ENCODE measurements at regions not wholly inside any gene's neighbourhood (a gene's known extent, or its start where the extent isn't known, plus 50 kb on each side); places are given as distances from the start of the nearest gene placed in this dataset.

GRCh38 chr16:24414534-24414933 lies 124.8 kb upstream of the RBBP6 start:
- Mint-ChIP-seq H3K9me3 (no peaks in the 10 kb centered on the region), H3K4me3 (no peak overlapping the region), H3K27ac (no peak overlapping the region), H3K36me3 (ENCODE audit: low read depth) (no peaks in the 10 kb centered on the region), H3K4me1 (ENCODE audit: low read depth) (no peaks in the 10 kb centered on the region), H3K27me3 (ENCODE audit: low read depth) (peaks cover 7% of the 10 kb centered on the region)
- CTCF ChIA-PET, result interaction anchor here (0.8 kb wide), 1 partner anchor 687 kb away, joined by 4 read pairs; no protein-coding TSS in a partner anchor
- no peak for DNase-seq
- intact Hi-C loops (cut with micrococcal nuclease), result no loop called here

- intact Hi-C loops (cut with micrococcal nuclease), result no loop called here
- Mint-ChIP-seq H3K4me3 (no peak overlapping the region), H3K27me3 (ENCODE audit: low read depth) (peaks cover 9% of the 10 kb centered on the region), H3K9me3 (no peaks in the 10 kb centered on the region), H3K4me1 (ENCODE audit: low read depth) (no peaks in the 10 kb centered on the region), H3K36me3 (ENCODE audit: low read depth) (no peaks in the 10 kb centered on the region), H3K27ac (no peak overlapping the region)
- CTCF ChIA-PET, result no interaction called here
- DNase-seq, result no peak
These were observed 120.6 kb upstream of the RBBP6 start for GRCh38 chr16:24418733-24419132.

GRCh38 chr16:24423312-24423711 lies 116.1 kb upstream of the RBBP6 start:
- Mint-ChIP-seq H3K4me3 (no peak overlapping the region), H3K27ac (no peak overlapping the region), H3K36me3 (ENCODE audit: low read depth) (no peaks in the 10 kb centered on the region), H3K4me1 (ENCODE audit: low read depth) (no peaks in the 10 kb centered on the region), H3K27me3 (ENCODE audit: low read depth) (peaks cover 15% of the 10 kb centered on the region), H3K9me3 (no peaks in the 10 kb centered on the region)
- CTCF ChIA-PET, result no interaction called here
- intact Hi-C loops (cut with micrococcal nuclease), result no loop called here
- DNase-seq, result no peak

GRCh38 chr16:24424364-24424763 lies 115.0 kb upstream of the RBBP6 start:
- H3K27me3 Mint-ChIP-seq (ENCODE audit: low read depth), result peaks cover 14% of the 10 kb centered on the region
- CTCF ChIA-PET, result no interaction called here
- no peak overlapping the region for H3K27ac Mint-ChIP-seq
- H3K4me1 Mint-ChIP-seq (ENCODE audit: low read depth), result no peaks in the 10 kb centered on the region
- no peak for DNase-seq
- intact Hi-C loops (cut with micrococcal nuclease), result no loop called here
- no peak overlapping the region for H3K4me3 Mint-ChIP-seq
- no peaks in the 10 kb centered on the region for H3K9me3 Mint-ChIP-seq
- no peaks in the 10 kb centered on the region for H3K36me3 Mint-ChIP-seq (ENCODE audit: low read depth)

- intact Hi-C loops (cut with micrococcal nuclease), result no loop called here
- DNase-seq, result no peak
- no peaks in the 10 kb centered on the region for H3K4me1 Mint-ChIP-seq (ENCODE audit: low read depth)
- peaks cover 21% of the 10 kb centered on the region for H3K27me3 Mint-ChIP-seq (ENCODE audit: low read depth)
- no peaks in the 10 kb centered on the region for H3K36me3 Mint-ChIP-seq (ENCODE audit: low read depth)
- CTCF ChIA-PET, result no interaction called here
- no peak overlapping the region for H3K4me3 Mint-ChIP-seq
- H3K9me3 Mint-ChIP-seq, result no peaks in the 10 kb centered on the region
- H3K27ac Mint-ChIP-seq, result no peak overlapping the region
These were observed 111.5 kb upstream of the RBBP6 start for GRCh38 chr16:24427840-24428239.

GRCh38 chr16:24428756-24429155 lies 110.6 kb upstream of the RBBP6 start:
- Mint-ChIP-seq H3K27ac (no peak overlapping the region), H3K4me3 (no peak overlapping the region), H3K27me3 (ENCODE audit: low read depth) (peaks cover 24% of the 10 kb centered on the region), H3K9me3 (no peaks in the 10 kb centered on the region), H3K4me1 (ENCODE audit: low read depth) (no peaks in the 10 kb centered on the region), H3K36me3 (ENCODE audit: low read depth) (no peaks in the 10 kb centered on the region)
- intact Hi-C loops (cut with micrococcal nuclease), result no loop called here
- CTCF ChIA-PET, result interaction anchor here (1.0 kb wide), 1 partner anchor 76 kb away, joined by 3 read pairs; no protein-coding TSS in a partner anchor
- DNase-seq, result no peak

GRCh38 chr16:24430954-24431760 lies 108.2 kb upstream of the RBBP6 start:
- no peaks in the 10 kb centered on the region for H3K9me3 Mint-ChIP-seq

GRCh38 chr16:24433706-24434105 lies 105.7 kb upstream of the RBBP6 start:
- CTCF ChIA-PET, result no interaction called here
- H3K27me3 Mint-ChIP-seq (ENCODE audit: low read depth), result peaks cover 12% of the 10 kb centered on the region
- intact Hi-C loops (cut with micrococcal nuclease), result no loop called here
- H3K4me3 Mint-ChIP-seq, result no peak overlapping the region
- H3K4me1 Mint-ChIP-seq (ENCODE audit: low read depth), result no peaks in the 10 kb centered on the region
- no peak for DNase-seq
- H3K9me3 Mint-ChIP-seq, result no peaks in the 10 kb centered on the region
- H3K36me3 Mint-ChIP-seq (ENCODE audit: low read depth), result no peaks in the 10 kb centered on the region
- no peak overlapping the region for H3K27ac Mint-ChIP-seq

More at GRCh38 chr16:24430954-24431760, 108.2 kb upstream of the RBBP6 start:
- H3K27ac Mint-ChIP-seq, result no peak overlapping the region
- DNase-seq, result no peak
- intact Hi-C loops (cut with micrococcal nuclease), result no loop called here
- no peak overlapping the region for H3K4me3 Mint-ChIP-seq
- H3K36me3 Mint-ChIP-seq (ENCODE audit: low read depth), result no peaks in the 10 kb centered on the region
- CTCF ChIA-PET, result interaction anchor here (0.6 kb wide), 1 partner anchor 225 kb away, joined by 3 read pairs; no protein-coding TSS in a partner anchor
- peaks cover 21% of the 10 kb centered on the region for H3K27me3 Mint-ChIP-seq (ENCODE audit: low read depth)
- H3K4me1 Mint-ChIP-seq (ENCODE audit: low read depth), result no peaks in the 10 kb centered on the region

GRCh38 chr16:24440306-24440705 lies 99.1 kb upstream of the RBBP6 start:
- Mint-ChIP-seq H3K4me1 (ENCODE audit: low read depth) (no peaks in the 10 kb centered on the region), H3K27ac (no peak overlapping the region), H3K27me3 (ENCODE audit: low read depth) (peaks cover 5% of the 10 kb centered on the region), H3K4me3 (no peak overlapping the region), H3K9me3 (no peaks in the 10 kb centered on the region), H3K36me3 (ENCODE audit: low read depth) (no peaks in the 10 kb centered on the region)
- no peak for DNase-seq
- CTCF ChIA-PET, result interaction anchor here (0.6 kb wide), 1 partner anchor 306 kb away, joined by 3 read pairs; no protein-coding TSS in a partner anchor
- intact Hi-C loops (cut with micrococcal nuclease), result no loop called here

GRCh38 chr16:24442631-24443030 lies 96.7 kb upstream of the RBBP6 start:
- Mint-ChIP-seq H3K36me3 (ENCODE audit: low read depth) (no peaks in the 10 kb centered on the region), H3K27ac (no peak overlapping the region), H3K4me3 (no peak overlapping the region), H3K4me1 (ENCODE audit: low read depth) (no peaks in the 10 kb centered on the region), H3K9me3 (no peaks in the 10 kb centered on the region), H3K27me3 (ENCODE audit: low read depth) (peaks cover 5% of the 10 kb centered on the region)
- intact Hi-C loops (cut with micrococcal nuclease), result no loop called here
- no peak for DNase-seq
- CTCF ChIA-PET, result interaction anchor here (0.6 kb wide), 1 partner anchor 93 kb away, joined by 8 read pairs; no protein-coding TSS in a partner anchor

GRCh38 chr16:24445216-24445615 lies 94.2 kb upstream of the RBBP6 start:
- H3K4me1 Mint-ChIP-seq (ENCODE audit: low read depth), result no peaks in the 10 kb centered on the region
- H3K27ac Mint-ChIP-seq, result no peak overlapping the region
- peaks cover 5% of the 10 kb centered on the region for H3K27me3 Mint-ChIP-seq (ENCODE audit: low read depth)
- DNase-seq, result no peak
- H3K4me3 Mint-ChIP-seq, result no peak overlapping the region
- no peaks in the 10 kb centered on the region for H3K36me3 Mint-ChIP-seq (ENCODE audit: low read depth)
- H3K9me3 Mint-ChIP-seq, result no peaks in the 10 kb centered on the region
- intact Hi-C loops (cut with micrococcal nuclease), result no loop called here
- CTCF ChIA-PET, result no interaction called here

- H3K36me3 Mint-ChIP-seq (ENCODE audit: low read depth), result no peaks in the 10 kb centered on the region
- no peaks in the 10 kb centered on the region for H3K4me1 Mint-ChIP-seq (ENCODE audit: low read depth)
- no peak overlapping the region for H3K27ac Mint-ChIP-seq
- no peaks in the 10 kb centered on the region for H3K9me3 Mint-ChIP-seq
- CTCF ChIA-PET, result interaction anchor here (0.6 kb wide), 1 partner anchor 91 kb away, joined by 3 read pairs; no protein-coding TSS in a partner anchor
- H3K27me3 Mint-ChIP-seq (ENCODE audit: low read depth), result peaks cover 9% of the 10 kb centered on the region
- H3K4me3 Mint-ChIP-seq, result no peak overlapping the region
- no peak for DNase-seq
- intact Hi-C loops (cut with micrococcal nuclease), result no loop called here
These were observed 93.2 kb upstream of the RBBP6 start for GRCh38 chr16:24446189-24446588.

- intact Hi-C loops (cut with micrococcal nuclease), result no loop called here
- Mint-ChIP-seq H3K27ac (no peak overlapping the region), H3K9me3 (no peaks in the 10 kb centered on the region), H3K4me3 (no peak overlapping the region), H3K36me3 (ENCODE audit: low read depth) (no peaks in the 10 kb centered on the region), H3K27me3 (ENCODE audit: low read depth) (peaks cover 17% of the 10 kb centered on the region), H3K4me1 (ENCODE audit: low read depth) (no peaks in the 10 kb centered on the region)
- no peak for DNase-seq
- CTCF ChIA-PET, result no interaction called here
These were observed 86.6 kb upstream of the RBBP6 start for GRCh38 chr16:24452724-24453123.

Measured in activated naive CD4-positive, alpha-beta T cell treated with anti-CD3 and anti-CD28 coated beads for 36 hours (primary cell).